Fibroblast of skin of right biceps (primary cell): ENCODE measurements at regions not wholly inside any gene's neighbourhood (a gene's known extent, or its start where the extent isn't known, plus 50 kb on each side); places are given as distances from the start of the nearest gene placed in this dataset.
A peak's percentile ranks its signal among the peaks of the same experiment; 100 is the strongest.
"Not testable (repeated sequence)": the region's sequence is repeated elsewhere in the genome, so short reads cannot be mapped to it uniquely, and the experiment has no call there.

ENCODE experiments used
- DNase-seq: peaks from one replicate; pipeline ENCODE4 v3.0.0-alpha.2; 2013

DNA sequence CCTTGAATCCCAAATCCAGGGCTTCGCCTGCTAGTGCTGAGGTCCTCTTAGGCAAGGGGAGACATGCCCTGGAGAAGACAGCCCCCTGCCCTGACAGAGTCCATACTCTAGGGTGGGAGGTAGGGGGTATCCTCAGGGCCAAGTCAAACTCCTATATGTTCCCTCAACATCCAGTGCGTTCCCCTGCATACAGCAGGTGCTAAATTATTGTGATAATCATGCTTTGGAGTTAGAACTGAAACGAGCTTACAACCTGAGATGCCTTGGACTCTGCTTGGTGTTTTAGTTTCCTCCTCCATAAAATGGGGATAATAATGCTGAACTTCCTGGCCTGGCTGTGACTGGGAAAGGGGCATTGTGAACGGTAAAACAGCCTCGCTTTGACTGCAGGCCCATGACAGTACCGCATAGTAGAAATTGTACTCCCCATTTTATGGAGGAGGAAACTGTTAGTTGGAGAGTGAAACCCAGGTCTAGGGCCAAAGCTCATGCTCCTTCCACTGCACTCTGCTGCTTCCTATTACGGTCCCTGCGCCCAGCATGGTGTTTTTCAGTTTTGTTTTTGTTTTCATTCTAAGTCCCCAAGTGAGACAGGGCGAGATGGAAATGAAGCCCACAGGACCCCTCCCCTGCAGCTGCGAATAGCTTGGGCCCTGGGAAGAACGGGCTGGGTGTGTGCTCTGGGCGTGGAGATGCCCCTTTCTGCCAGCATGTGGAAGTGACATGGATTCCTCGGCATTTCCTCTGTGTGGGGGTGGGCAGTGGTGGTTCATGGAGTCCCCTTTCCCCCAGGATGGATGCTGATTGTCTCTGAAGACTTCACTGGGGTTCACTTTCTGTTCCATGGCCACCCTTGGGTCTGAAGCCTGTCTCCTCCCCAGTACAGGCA is 162.5 kb downstream of the VEGFA start:
- no peak for DNase-seq

DNA sequence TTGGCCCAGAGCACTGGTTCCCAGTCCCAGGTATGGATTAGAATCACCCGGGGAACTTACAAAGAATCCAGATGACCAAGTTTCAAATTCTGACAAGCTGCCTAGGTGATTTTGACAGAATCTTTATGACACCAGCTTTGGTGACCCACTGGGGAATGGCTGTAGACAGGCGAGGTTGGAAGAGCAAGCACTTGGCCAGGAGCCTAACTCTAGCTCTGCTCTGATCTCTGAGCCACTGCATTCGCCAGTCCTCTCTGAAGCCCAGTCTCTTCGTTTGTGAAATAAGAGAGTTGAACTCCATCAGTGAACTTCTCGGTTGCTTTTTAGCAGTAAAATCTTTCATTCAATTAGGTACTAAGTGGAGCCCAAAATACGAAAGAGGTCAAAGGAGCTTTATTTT is 161.2 kb downstream of the VEGFA start:
- no peak for DNase-seq

DNA sequence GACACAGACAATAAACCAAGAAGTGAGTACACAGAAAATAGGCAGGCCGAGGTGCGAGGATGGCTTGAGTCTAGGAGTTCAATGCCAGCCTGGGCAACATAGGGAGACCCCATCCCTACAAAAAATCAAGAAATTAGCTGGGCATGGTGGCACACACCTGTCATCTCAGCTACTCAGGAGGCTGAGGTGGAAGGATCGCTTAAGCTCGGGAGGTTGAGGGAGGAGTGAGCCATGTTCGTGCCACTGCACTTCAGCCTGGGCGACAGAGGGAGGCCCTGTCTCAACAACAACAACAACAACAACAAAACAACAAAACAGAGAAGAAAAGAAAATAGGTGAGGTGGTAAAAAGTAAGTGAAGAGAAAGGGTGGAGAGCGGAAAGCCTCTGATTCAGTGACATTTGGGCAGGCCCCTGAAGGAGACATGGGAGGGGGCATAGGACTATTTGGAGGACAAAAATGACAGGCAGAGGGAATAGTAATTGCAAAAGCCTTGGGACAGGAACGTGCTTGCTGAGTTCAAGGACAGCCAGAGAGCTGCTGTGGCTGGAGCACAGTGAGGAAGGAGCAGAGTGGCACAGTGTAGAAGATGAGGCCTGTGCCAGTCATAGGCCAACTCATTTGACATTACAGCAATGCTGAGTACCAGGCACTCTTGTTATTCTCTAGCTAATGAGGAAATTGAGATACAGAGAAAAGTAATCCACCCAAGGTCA is 160.6 kb downstream of the VEGFA start:
- no peak for DNase-seq

DNA sequence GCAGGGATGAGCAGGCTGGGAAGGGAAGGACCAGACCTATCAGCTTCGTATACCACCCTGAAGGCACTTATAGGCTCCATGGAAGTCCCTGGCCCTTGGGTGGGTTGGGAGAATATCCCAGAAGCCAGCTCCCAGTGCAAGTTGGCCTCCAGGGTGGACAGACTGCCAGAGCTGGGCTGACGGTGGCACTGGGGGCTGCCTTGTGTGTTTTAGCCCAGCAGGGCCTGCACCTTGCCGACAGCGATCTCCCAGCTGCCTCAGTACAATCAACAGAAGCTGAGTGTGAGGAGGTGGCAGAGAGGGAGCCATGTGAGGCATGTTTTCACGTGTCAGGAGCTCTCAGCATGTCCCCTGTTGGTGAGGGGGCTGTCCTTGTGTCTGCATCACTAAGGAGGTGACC is 159.5 kb downstream of the VEGFA start:
- DNase-seq = no peak

DNA sequence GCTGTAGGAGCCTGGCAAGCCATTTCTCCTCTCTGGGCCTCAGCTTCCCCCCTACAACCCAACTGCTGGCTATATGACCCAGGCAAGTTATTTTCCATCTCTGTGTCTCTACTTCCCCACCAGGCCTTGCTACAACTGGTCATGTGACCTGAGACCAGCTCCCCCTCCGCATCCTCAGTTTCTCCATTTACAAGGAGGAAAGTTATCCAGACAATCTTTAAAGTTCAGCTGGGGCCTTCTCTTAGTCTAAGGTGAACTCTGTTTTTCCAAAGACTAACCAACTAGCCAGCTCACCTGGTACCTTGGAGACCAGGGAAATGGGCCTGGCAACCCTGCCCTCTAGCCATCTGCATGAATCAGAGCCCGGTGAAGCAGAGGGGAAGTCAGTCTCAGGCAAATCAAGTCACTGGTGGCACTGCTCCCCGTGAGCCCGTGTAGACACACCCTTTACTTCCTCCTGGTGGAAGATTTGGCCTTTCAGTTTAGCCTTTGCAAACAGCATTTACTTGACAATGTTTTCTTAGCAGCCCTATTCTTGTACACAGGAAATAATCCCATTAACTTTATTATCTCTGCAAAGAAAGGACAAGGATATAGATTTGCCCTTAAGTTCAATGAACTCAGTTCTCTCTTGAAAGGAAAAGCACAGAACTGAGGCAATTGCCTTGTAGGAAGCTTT is 157.7 kb downstream of the VEGFA start:
- no peak for DNase-seq

DNA sequence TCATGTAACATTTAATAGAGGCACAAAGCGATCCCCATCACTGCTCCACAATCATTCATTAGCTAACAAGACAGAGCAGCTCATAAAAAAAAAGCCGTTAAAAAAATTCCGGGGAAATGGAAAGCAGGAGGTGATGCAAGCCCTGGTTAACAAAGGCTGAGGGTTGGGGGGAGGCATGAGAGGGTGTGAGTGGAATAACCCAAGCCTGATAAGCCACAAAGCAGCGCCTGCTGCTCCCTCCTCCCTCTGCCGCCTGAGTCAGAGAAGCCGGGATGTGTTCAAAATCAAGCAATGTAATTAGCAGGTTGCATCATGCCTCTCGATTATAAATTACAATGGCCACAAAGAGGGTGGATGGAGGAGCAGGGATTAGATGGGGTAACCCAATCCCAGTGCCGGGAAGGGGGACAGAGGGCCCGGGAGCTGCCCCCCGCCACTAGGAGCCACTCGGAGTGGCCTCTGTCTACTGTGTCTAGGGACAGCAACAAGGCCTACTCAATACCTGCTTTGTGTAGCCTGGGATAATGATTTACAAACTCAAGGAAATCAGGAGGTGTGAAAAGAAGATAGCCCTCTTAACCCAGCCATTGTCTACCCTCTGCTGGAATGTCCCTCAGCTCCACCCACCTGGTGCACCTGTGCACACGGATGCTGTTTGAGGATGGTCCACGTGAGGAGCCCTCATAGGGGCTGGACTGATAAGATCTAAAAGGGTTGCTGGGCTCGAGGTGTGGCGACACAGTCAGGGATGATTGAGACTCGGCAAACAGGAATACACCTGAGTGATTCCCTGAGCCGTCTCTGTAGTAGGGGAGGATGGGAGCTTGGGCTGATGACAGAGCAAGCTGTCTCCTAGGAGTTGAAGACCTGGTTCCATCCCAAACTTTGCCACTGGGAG is 156.9 kb downstream of the VEGFA start:
- peak; percentile 99 for DNase-seq

DNA sequence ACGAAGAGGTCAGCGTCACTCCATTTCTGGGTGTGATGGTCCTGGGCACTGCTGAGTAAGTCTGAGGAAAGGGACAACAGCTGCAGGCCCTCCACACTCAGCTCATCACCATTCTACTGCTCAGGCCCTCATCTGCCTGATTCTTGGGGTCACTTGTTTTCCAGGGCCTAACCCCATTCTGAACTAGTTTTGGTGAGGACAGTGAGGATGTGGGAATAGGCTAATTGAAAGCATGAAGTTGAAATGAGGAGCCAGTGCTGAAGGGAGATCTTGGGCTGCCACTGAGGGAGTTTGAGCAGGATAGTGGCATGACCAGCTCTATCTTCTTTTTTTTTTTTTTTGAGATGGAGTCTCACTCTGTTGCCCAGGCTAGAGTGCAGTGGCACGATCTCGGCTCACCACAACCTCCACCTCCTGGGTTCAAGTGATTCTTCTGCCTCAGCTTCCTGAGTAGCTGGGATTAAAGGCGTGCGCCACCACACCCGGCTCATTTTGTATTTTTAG is 155.7 kb downstream of the VEGFA start:
- DNase-seq = not testable (repeated sequence)

DNA sequence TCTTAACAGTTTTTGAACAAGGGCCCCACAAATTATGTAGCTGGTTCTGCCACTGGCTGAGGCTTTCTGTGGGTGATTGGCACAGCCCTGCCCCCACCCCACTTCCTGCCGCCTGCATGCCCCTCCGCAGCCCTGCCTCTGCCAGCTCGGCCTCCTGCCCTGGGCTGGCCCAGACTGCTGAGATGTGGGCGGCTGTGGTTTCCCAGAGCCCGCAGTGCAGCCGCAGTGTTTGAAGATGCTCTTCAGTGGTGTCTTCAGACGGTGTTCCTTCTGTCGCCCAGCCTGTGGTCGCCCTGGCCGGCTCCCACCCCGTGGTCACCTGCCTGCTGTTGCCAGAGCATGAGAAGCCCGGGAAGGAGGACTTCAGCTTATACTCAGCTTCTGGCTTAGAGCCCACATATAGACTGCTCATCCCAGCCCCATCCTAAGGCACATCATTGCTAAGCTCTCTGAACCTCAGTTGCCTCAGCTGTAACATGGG is 154.3 kb downstream of the VEGFA start:
- DNase-seq = peak; percentile 53

DNA sequence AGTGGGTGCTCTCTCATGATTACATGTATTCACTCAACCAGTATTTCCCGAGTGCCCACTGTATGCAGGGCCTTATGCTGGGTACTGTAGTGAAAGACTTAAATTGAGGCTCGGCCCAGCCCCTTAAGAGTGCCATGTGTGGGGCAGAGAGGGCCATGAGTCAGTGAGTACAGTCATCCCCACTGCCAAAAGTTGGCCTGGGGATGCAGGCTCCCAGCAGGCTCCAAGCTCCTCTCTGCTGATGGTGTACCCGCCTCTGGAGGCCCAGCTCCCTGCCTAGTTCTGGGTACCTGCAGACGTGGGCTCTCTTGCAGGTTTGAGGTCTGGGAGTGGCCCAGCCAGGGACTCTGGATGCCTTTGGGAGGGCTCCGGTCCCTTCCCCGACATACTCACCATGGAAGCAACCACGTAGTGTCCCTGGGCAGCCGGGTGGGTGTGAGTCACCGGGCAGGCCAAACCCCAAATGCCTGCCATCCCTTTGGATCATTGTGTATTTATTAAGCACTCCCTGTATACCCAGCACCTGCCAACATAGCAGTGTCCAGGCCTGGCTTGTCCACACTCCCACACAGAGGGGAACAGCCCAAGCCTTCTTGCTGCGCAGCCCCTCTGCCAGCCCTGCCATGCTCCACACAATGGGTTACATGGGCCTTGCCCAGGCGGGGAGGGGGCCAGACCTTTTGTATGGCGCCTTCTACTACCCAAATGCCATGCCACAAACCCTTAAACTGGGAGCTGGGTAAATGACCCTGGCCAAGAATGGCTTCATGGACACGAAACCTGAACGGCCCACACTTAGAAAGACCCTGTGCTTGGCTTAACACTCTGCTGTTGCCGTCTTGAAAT is 153.6 kb downstream of the VEGFA start:
- peak; percentile 77 for DNase-seq

DNA sequence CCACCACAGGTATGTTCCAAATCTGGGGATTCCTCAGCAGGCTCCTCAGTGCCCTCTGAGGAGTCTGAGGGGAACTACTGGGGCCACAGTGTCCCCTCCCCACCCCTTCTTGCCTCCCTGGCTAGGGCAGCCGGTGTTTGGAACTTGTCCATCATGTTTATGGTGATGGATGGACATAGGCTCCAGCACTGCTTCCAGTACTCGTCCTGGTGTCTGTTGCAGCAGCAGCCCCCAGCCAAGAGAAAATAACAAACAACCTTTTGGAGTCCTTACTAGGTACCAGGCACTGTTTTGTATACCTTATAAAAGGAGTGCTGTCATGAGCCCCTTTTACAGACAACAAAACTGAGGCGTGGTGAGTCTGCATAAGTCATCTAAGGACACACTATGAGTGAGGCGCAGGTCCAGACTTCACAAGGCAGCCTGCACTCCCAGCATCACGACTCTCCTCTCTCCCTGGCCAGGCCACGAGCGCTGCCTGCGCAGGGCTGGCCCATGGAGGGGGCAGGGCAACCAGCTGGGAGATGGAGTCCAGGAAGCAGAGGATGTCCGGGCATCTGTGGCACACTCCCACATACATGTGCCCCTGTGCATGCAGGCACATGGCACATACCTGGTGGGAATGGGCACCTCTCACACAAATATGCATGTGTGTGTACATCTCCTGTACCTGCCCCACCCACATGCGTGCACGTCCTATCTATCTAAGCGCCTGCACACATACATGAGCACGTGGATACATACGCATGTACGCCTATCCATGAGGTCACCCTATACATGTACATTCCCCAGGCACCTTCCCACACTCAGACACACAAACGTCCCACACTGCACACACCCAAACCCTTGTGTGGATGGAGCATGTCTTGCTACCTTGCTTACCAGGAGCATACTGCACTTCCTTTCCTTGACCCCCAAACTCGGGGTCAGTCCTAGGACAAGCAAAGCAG is 152.7 kb downstream of the VEGFA start:
- no peak for DNase-seq

DNA sequence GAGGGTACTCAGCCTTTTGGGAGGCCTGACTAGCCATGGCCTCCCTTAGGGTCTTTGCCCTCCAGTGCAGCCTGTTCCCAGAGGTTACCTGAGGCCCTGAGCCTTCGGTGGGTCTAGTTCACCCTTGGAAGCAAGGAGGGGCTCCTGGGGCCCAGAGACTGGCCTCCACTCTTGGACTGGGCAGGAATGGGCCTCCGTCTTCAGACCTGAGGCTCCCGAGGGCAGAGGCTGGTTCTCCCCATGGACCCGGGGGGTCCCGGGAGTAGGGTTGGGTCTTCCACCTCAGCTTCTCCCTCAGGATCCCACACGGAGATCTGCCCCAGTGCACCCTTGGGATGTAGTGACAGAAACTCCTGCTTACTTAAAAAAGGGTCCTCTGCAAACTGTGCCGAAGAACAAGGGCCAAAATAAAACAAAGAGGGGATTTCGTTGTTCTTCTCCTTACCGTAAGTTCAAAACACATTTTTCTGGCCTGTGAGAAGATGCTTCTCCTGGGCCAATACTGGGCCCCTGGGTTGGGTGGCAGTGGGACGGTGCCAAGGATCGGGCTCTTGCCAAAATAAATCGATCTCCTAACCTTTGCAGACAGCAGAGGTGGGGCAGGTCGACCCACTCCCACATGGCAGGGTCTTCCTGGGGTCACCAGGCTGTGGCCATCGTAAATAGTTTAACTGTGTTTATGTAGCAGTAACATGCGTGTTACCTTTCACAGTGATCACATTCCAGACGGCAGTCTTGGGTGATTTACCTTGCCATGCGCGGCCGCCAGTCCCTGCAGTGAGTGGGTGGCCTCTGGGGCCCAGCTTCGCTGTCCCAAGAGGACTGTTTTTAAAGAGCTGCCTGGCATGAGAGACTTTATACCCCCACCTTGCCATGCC is 151.8 kb downstream of the VEGFA start:
- DNase-seq = no peak

DNA sequence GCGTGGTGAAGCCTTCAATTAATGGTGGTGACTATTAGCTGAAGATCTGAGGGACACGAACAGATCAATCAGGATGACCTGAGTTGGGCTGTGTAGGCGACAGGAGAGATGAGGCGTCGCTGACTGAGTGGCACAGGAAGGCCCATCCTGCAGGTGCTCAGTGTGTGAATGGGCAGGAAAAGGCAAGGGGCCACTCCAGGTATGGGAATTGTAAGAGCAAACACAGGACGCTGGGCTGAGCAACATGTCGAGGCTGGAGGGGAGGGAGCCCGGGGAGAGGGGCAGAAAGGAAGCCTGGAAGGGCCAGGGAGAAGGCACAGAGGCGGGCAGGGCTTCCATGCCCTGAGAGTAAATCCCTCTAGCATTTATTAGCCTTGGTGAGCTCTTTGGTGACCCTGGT is 151.0 kb downstream of the VEGFA start:
- DNase-seq = no peak

DNA sequence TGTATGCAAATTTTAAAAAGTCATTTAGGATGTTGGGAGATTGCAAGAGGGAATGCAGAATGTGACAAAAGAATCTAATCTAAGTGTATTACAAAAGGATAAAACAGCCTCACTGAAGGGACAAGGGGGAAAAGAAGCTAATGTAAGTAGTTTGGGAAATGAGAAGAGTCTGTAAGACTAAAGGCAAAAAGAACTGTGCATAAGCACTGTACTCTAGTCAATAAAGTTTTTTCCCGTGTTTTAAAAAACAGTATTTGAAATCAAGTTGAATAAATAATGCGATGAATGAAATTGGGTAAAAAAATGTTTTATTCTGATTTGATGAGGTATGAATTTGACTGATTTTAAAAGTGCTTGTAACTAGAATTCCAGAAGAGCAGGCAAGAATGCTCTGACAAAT is 149.8 kb downstream of the VEGFA start:
- DNase-seq = no peak

DNA sequence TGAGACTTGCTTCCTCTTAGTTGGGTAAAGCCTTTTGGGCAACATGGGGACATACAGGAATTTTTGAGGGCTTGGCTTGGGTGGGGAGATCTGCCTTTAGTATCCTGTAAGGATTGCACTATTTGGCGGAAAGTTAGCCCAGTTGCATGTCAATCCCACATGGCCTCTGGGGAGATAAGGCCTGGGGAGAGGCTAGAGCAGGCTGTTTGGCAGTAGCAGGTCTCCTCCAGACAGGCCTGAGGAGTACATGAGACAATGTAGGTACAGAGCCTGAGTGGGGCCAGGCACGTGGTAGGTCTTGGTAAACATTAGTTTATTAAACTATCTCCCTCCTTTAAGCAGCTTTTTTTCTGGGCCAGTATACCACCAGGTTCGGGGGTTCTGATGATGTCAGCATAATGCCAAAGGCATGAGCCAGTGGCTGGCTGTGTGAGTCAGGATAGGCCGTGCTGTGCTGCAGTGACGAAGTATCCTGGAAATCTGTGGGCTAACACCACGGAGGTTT is 147.9 kb downstream of the VEGFA start:
- DNase-seq = peak; percentile 73

DNA sequence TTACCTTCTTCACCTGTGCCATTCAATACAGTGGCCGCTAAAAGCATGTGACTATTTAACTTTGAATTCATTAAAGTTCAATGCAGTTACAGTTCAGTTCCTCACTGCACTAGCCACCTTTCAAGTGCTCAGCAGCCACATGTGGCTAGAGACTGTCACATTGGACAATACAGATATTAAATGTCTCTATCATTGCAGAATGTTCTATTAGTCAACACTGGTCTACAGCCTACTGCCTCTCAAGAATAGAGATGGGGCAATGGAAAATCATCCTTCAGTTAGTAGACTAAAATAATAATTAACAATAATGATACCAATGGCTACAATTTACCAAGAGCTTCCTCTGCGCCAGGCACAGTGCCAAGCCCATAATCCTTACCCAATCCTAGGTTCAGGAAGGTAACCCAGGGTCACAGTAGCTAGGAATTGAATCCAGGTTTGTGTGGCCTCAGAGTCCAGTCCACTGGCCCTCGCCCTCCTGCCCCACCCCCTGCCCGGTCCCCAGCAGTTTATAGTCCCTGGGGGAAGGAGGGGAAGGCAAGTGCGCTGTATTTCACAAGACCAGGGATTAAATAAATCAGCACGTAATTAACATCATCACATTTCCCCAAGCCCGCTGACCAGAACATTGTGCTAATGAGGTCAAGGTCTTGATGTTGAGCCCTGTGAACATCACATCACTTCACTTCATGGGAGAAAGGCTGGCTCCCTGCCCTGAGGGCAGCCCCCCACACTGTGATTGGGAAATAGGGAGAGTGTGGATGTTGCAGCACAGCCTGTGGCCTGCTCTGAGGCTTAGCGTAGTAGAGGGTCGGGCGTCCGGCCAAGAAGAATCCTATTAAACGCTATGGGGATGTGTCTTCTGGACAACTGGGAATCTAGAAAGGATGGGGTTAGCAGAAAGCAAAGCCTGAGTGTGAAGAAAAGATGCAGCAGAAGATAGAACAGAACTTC is 147.2 kb downstream of the VEGFA start:
- peak; percentile 79 for DNase-seq

DNA sequence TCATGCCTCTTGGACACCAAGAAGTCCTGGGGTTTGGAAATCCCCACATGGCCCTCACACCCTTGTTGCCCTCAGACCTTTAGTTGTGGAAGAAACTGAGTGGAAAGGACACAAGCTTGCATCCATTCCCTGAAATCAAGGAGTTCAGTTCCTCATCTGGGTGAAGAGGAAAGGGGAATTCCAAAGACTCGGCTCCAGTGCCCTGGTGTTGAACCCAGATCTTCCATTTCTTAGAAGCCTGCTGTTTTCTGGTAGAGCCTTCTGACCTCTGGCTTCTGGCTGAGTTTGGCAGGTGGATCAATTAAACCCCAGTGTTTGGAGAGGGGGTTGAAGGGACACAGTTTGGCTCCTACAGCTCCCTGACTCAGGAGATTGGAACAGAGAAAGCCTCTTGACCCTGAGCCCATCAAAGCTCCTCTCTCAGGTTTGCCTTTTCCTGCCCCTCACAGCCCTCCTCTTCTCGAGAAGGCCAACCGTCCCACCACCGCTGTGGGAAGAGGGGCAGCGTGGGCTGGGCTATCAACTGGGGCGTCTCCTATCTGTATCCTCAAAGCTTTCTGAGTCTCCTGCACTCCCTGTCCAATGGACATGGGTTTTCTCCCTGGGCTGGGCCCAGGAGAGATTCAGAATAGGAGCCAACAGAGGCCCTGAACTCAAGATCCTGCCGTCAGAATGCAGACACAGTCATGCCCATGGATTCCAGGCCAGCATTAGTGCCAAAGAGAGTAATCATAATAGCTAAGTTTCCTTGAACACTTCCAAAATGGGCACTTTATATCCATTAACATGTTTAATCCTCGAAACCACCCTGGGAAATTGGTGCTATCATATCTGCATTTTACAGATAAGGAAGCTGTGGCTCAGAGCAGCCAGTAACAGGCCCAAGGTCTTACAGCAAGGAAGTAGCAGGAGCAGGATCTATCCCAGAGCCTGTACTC is 146.2 kb downstream of the VEGFA start:
- peak; percentile 54 for DNase-seq
